ENCODE measurements at regions not wholly inside any gene's neighbourhood (a gene's known extent, or its start where the extent isn't known, plus 50 kb on each side); places are given as distances from the start of the nearest gene placed in this dataset.

GRCh38 chr9:7340451-7340850 is 459.1 kb downstream of the DMAC1 start:
- no peak for TF ChIP-seq CTCF (IDR thresholded peaks at IDR 0.05; ENCODE audit: borderline replicate concordance)

GRCh38 chr9:7338586-7339281 is 460.8 kb downstream of the DMAC1 start:
- intact Hi-C loops (cut with micrococcal nuclease), result no loop called here
- peaks cover 15% of the 10 kb centered on the region for H3K4me1 ChIP-seq

More at GRCh38 chr9:7340451-7340850, 459.1 kb downstream of the DMAC1 start:
- intact Hi-C loops (cut with micrococcal nuclease), result no loop called here
- Histone ChIP-seq H3K27me3 (ENCODE audit: low read depth) (no peaks in the 10 kb centered on the region), H3K4me3 (no peak overlapping the region), H3K9me3 (replicated peaks) (no peaks in the 10 kb centered on the region), H3K4me1 (peaks cover 15% of the 10 kb centered on the region), H3K36me3 (no peaks in the 10 kb centered on the region), H3K27ac (replicated peaks) (no peak overlapping the region)
- no peak for DNase-seq

GRCh38 chr9:7336356-7337065 is 463.1 kb downstream of the DMAC1 start:
- H3K27ac ChIP-seq (replicated peaks), result peak overlapping the region; percentile 62
- intact Hi-C loops (cut with micrococcal nuclease), result no loop called here
- no peak overlapping the region for H3K4me3 ChIP-seq
- no peak for TF ChIP-seq CTCF (IDR thresholded peaks at IDR 0.05; ENCODE audit: borderline replicate concordance)
- no peaks in the 10 kb centered on the region for H3K36me3 ChIP-seq
- H3K4me1 ChIP-seq, result peaks cover 7% of the 10 kb centered on the region
- H3K9me3 ChIP-seq (replicated peaks), result no peaks in the 10 kb centered on the region
- H3K27me3 ChIP-seq (ENCODE audit: low read depth), result no peaks in the 10 kb centered on the region
- DNase-seq, result no peak

More at GRCh38 chr9:7338586-7339281, 460.8 kb downstream of the DMAC1 start:
- no peaks in the 10 kb centered on the region for H3K9me3 ChIP-seq (replicated peaks)
- no peaks in the 10 kb centered on the region for H3K36me3 ChIP-seq
- H3K27me3 ChIP-seq (ENCODE audit: low read depth), result no peaks in the 10 kb centered on the region
- DNase-seq, result no peak
- TF ChIP-seq CTCF (IDR thresholded peaks at IDR 0.05; ENCODE audit: borderline replicate concordance), result no peak
- H3K4me3 ChIP-seq, result no peak overlapping the region
- no peak overlapping the region for H3K27ac ChIP-seq (replicated peaks)

GRCh38 chr9:7333719-7334118 is 465.9 kb downstream of the DMAC1 start:
- no peak overlapping the region for H3K4me3 ChIP-seq
- peaks cover 7% of the 10 kb centered on the region for H3K4me1 ChIP-seq
- intact Hi-C loops (cut with micrococcal nuclease), result no loop called here
- no peaks in the 10 kb centered on the region for H3K9me3 ChIP-seq (replicated peaks)
- H3K27ac ChIP-seq (replicated peaks), result no peak overlapping the region
- H3K36me3 ChIP-seq, result no peaks in the 10 kb centered on the region
- no peak for DNase-seq
- no peak for TF ChIP-seq CTCF (IDR thresholded peaks at IDR 0.05; ENCODE audit: borderline replicate concordance)
- no peaks in the 10 kb centered on the region for H3K27me3 ChIP-seq (ENCODE audit: low read depth)

GRCh38 chr9:7332780-7333179 is 466.8 kb downstream of the DMAC1 start:
- DNase-seq, result no peak
- Histone ChIP-seq H3K27ac (replicated peaks) (no peak overlapping the region), H3K4me1 (peaks cover 7% of the 10 kb centered on the region), H3K27me3 (ENCODE audit: low read depth) (no peaks in the 10 kb centered on the region), H3K36me3 (no peaks in the 10 kb centered on the region), H3K4me3 (no peak overlapping the region), H3K9me3 (replicated peaks) (peaks cover 6% of the 10 kb centered on the region)
- TF ChIP-seq CTCF (IDR thresholded peaks at IDR 0.05; ENCODE audit: borderline replicate concordance), result no peak
- intact Hi-C loops (cut with micrococcal nuclease), result no loop called here

All from left ventricle myocardium inferior (tissue), 1 donor.